H1 (cell line): ENCODE measurements at regions not wholly inside any gene's neighbourhood (a gene's known extent, or its start where the extent isn't known, plus 50 kb on each side); places are given as distances from the start of the nearest gene placed in this dataset.

Experiments used
- EZH2 ChIP-seq: fragments of 200-600 bp; sonication (generic); IDR thresholded peaks from 2 replicates; pipeline ENCODE4 v1.7.1; 2012; ENCODE audit warnings: low read depth, mild to moderate bottlenecking, moderate library complexity, low read length, inconsistent platforms; ENCODE audit not compliant: severe bottlenecking
- POLR2A ChIP-seq, 2 experiments: IDR thresholded peaks; 1 replicate in 1 of 2; 2 replicates in 1 of 2; pipeline ENCODE4 v1.6.1; 2011; ENCODE audit warnings: low read depth in 2 of 2, low read length in 2 of 2, mild to moderate bottlenecking in 2 of 2; ENCODE audit errors: control extremely low read depth in 1 of 2
- YY1 ChIP-seq: IDR thresholded peaks from 2 replicates; pipeline ENCODE4 v1.6.1; 2011; ENCODE audit warnings: low read depth, mild to moderate bottlenecking, low read length

DNA sequence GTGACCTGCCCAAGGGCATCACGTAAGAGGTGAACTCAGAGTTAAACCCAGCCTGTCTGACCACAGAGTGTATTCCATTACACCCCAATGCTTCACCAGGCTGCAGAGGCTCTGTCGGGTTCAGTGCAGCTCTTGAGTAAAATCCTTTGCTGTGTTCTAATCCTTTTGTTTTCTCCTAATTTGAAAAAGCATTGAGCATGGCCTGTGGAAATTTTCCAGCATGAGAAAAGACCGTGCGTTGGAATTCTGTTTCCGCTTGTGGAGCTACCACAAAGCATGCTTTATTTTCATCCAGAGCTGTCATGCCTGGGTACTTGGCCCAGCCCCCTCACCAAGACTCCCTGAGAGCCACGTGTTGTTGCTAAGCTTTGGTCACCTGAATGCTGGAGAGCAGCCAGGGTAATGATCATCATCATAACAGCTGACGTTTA, 317.6 kb downstream of the PRDM2 start:
- TF ChIP-seq POLR2A (IDR thresholded peaks at IDR 0.05; ENCODE audit: control extremely low read depth in 1 of 2, low read depth in 2 of 2, low read length in 2 of 2) = no peak
- no peak for TF ChIP-seq YY1
- TF ChIP-seq EZH2 = no peak
